IMR-90 (cell line): ENCODE measurements at regions not wholly inside any gene's neighbourhood (a gene's known extent, or its start where the extent isn't known, plus 50 kb on each side); places are given as distances from the start of the nearest gene placed in this dataset.

ENCODE experiments used
- ATAC-seq: fragments of 200-7000 bp; cut with Tn5 transposase; 2 replicates; pipeline ENCODE4 v1.9.1; 2020; ENCODE audit warnings: low read depth, mild to moderate bottlenecking, moderate library complexity
- BruUV-seq: library from RNA; stranded (reverse); fragments of 400-500 nt; replicated peaks from 2 replicates; lab custom pipeline; 2021; lab: Mats Ljungman, UMichigan
- CTCF ChIA-PET: fragments of 300-600 bp; formaldehyde crosslinking; extraction: SDS; loops from one replicate; lab custom pipeline; 2021; ENCODE audit warnings: antibody characterized with exemption; lab: Yijun Ruan, JAX
- POLR2A ChIA-PET: fragments of 300-600 bp; sonication (Branson Sonifier 250); formaldehyde crosslinking; loops from one replicate; lab custom pipeline; 2022; ENCODE audit warnings: antibody characterized with exemption; ENCODE audit not compliant: unreplicated experiment; lab: Charles Lee
- DNase-seq: peaks from one replicate; pipeline ENCODE4 v3.0.0; 2013
- H2AFZ ChIP-seq: replicated peaks from 2 replicates; pipeline ENCODE3; 2013; ENCODE audit warnings: low read length, mild to moderate bottlenecking; ENCODE audit not compliant: poor library complexity
- H2AK5ac ChIP-seq: 2 replicates; pipeline ENCODE4 v1.6.1; 2013; ENCODE audit warnings: low read depth, low read length, inconsistent platforms
- H2AK9ac ChIP-seq: replicated peaks from 2 replicates; pipeline ENCODE3; 2013; ENCODE audit warnings: mild to moderate bottlenecking, low read depth, low read length, moderate library complexity; ENCODE audit not compliant: poor library complexity
- H2BK120ac ChIP-seq: 2 replicates; pipeline ENCODE4 v1.6.1; 2013; ENCODE audit warnings: low read depth, low read length, inconsistent platforms
- H2BK15ac ChIP-seq: 3 replicates; pipeline ENCODE4 v1.6.1; 2013; ENCODE audit warnings: low read depth, low read length, inconsistent platforms
- H2BK20ac ChIP-seq: 2 replicates; pipeline ENCODE4 v1.6.1; 2013; ENCODE audit warnings: low read depth, mild to moderate bottlenecking, inconsistent platforms, low read length, moderate library complexity
- H2BK5ac ChIP-seq: 2 replicates; pipeline ENCODE4 v1.6.1; 2013; ENCODE audit warnings: mild to moderate bottlenecking, low read depth, low read length, inconsistent platforms; ENCODE audit not compliant: poor library complexity, severe bottlenecking
- H3K14ac ChIP-seq: replicated peaks from 2 replicates; pipeline ENCODE4 v1.6.1; 2013; ENCODE audit warnings: low read depth, low read length, inconsistent platforms
- H3K18ac ChIP-seq: 2 replicates; pipeline ENCODE4 v1.6.1; 2013; ENCODE audit warnings: low read depth, low read length, control low read depth
- H3K23ac ChIP-seq: 2 replicates; pipeline ENCODE4 v1.6.1; 2013; ENCODE audit warnings: low read depth, low read length, inconsistent platforms
- H3K27ac ChIP-seq: 2 replicates; pipeline ENCODE4 v1.5.1; 2013; ENCODE audit warnings: mild to moderate bottlenecking, control low read depth, low read length; ENCODE audit not compliant: insufficient read depth
- H3K27me3 ChIP-seq: 2 replicates; pipeline ENCODE4 v1.6.1; 2013; ENCODE audit warnings: low read length; ENCODE audit not compliant: control insufficient read depth, insufficient read depth
- H3K36me3 ChIP-seq: 2 replicates; pipeline ENCODE4 v1.6.1; 2013; ENCODE audit warnings: low read length, mixed read lengths; ENCODE audit not compliant: control insufficient read depth, insufficient read depth
- H3K4ac ChIP-seq: 2 replicates; pipeline ENCODE4 v1.6.1; 2013; ENCODE audit warnings: low read depth, low read length, inconsistent platforms
- H3K4me1 ChIP-seq: 2 replicates; pipeline ENCODE4 v1.6.1; 2013; ENCODE audit warnings: low read length, mixed read lengths; ENCODE audit not compliant: control insufficient read depth, insufficient read depth
- H3K4me2 ChIP-seq: 2 replicates; pipeline ENCODE4 v1.6.1; 2013; ENCODE audit warnings: low read depth, mild to moderate bottlenecking, control low read depth, low read length, moderate library complexity
- H3K4me3 ChIP-seq: 2 replicates; pipeline ENCODE4 v1.5.1; 2013; ENCODE audit warnings: low read depth, mild to moderate bottlenecking, control low read depth, low read length, moderate library complexity; ENCODE audit not compliant: insufficient read depth
- H3K56ac ChIP-seq: 2 replicates; pipeline ENCODE4 v1.6.1; 2013; ENCODE audit warnings: low read length, inconsistent platforms; ENCODE audit not compliant: insufficient read depth; ENCODE audit errors: extremely low read depth
- H3K79me1 ChIP-seq, 2 experiments: 2 replicates each; pipeline ENCODE4 v1.6.1; 2013; ENCODE audit warnings: low read length in 2 of 2, inconsistent platforms in 1 of 2, low read depth in 1 of 2
- H3K9ac ChIP-seq: 2 replicates; pipeline ENCODE4 v1.6.1; 2013; ENCODE audit warnings: low read depth, low read length, control low read depth
- H3K9me1 ChIP-seq: 2 replicates; pipeline ENCODE4 v1.6.1; 2013; ENCODE audit warnings: low read length, inconsistent platforms; ENCODE audit not compliant: insufficient read depth
- H3K9me3 ChIP-seq: 2 replicates; pipeline ENCODE4 v1.6.1; 2013; ENCODE audit warnings: low read length; ENCODE audit not compliant: control insufficient read depth, insufficient read depth
- H4K20me1 ChIP-seq: 2 replicates; pipeline ENCODE4 v1.6.1; 2013; ENCODE audit warnings: low read length, inconsistent platforms; ENCODE audit not compliant: insufficient read depth
- H4K5ac ChIP-seq: 2 replicates; pipeline ENCODE4 v1.6.1; 2013; ENCODE audit warnings: mild to moderate bottlenecking, low read depth, low read length, control low read depth
- H4K8ac ChIP-seq, 2 experiments: 2 replicates each; pipeline ENCODE4 v1.6.1; 2013; ENCODE audit warnings: low read depth in 2 of 2, low read length in 2 of 2, control low read depth in 1 of 2, inconsistent platforms in 1 of 2
- H4K91ac ChIP-seq: 2 replicates; pipeline ENCODE4 v1.6.1; 2013; ENCODE audit warnings: low read depth, low read length, inconsistent platforms; ENCODE audit not compliant: insufficient read depth
- BHLHE40 ChIP-seq: fragments of 150-350 bp; IDR thresholded peaks from 2 replicates; pipeline ENCODE4 v1.6.1; 2016; ENCODE audit warnings: mild to moderate bottlenecking, low read depth, low read length
- CEBPB ChIP-seq: IDR thresholded peaks from 2 replicates; pipeline ENCODE4 v1.6.1; 2012; ENCODE audit warnings: low read depth, low read length, improper control_type of control experiment
- CHD1 ChIP-seq: IDR thresholded peaks from 2 replicates; pipeline ENCODE4 v1.6.1; 2012; ENCODE audit warnings: low read depth, low read length, improper control_type of control experiment
- CTCF ChIP-seq: conservative IDR thresholded peaks from 2 replicates; pipeline ENCODE4 v1.5.1; 2012; ENCODE audit warnings: mild to moderate bottlenecking, low read depth, low read length, improper control_type of control experiment
- FOS ChIP-seq: fragments of 150-350 bp; IDR thresholded peaks from 2 replicates; pipeline ENCODE4 v1.6.1; 2016; ENCODE audit warnings: low read depth, low read length
- MAFK ChIP-seq: IDR thresholded peaks from 2 replicates; pipeline ENCODE4 v1.6.1; 2012; ENCODE audit warnings: low read depth, low read length, improper control_type of control experiment
- MAZ ChIP-seq: IDR thresholded peaks from 2 replicates; pipeline ENCODE4 v1.6.1; 2012; ENCODE audit warnings: low read depth, mild to moderate bottlenecking, low read length, improper control_type of control experiment, moderate library complexity, borderline replicate concordance
- MXI1 ChIP-seq: IDR thresholded peaks from 2 replicates; pipeline ENCODE4 v1.6.1; 2012; ENCODE audit warnings: low read depth, mild to moderate bottlenecking, low read length, moderate library complexity, borderline replicate concordance
- NFE2L2 ChIP-seq: fragments of 150-350 bp; IDR thresholded peaks from 2 replicates; pipeline ENCODE4 v1.6.1; 2016; ENCODE audit warnings: low read depth, mild to moderate bottlenecking, low read length
- POLR2A ChIP-seq: IDR thresholded peaks from 2 replicates; pipeline ENCODE4 v1.6.1; 2012; ENCODE audit warnings: mild to moderate bottlenecking, low read depth, low read length
- RAD21 ChIP-seq: IDR thresholded peaks from 2 replicates; pipeline ENCODE4 v1.6.1; 2012; ENCODE audit warnings: low read length, improper control_type of control experiment
- RCOR1 ChIP-seq: IDR thresholded peaks from 2 replicates; pipeline ENCODE4 v1.6.1; 2012; ENCODE audit warnings: mild to moderate bottlenecking, low read length, improper control_type of control experiment; ENCODE audit not compliant: insufficient replicate concordance
- RFX5 ChIP-seq: IDR thresholded peaks from 2 replicates; pipeline ENCODE4 v1.8.0; 2012; ENCODE audit warnings: low read depth, mild to moderate bottlenecking, low read length, moderate library complexity
- SMC3 ChIP-seq: fragments of 150-350 bp; IDR thresholded peaks from 2 replicates; pipeline ENCODE4 v1.6.1; 2016; ENCODE audit warnings: low read depth, mild to moderate bottlenecking, antibody characterized with exemption, low read length, moderate library complexity
- USF2 ChIP-seq: fragments of 150-350 bp; IDR thresholded peaks from 2 replicates; pipeline ENCODE4 v1.6.1; 2017; ENCODE audit warnings: mild to moderate bottlenecking, antibody characterized with exemption, low read length, low read depth
- whole genome bisulfite sequencing, 2 experiments: methylation state at CpG; one replicate each; pipeline versions ENCODE4 v1.1.5 to v1.1.7; 2013; ENCODE audit warnings: missing lambda C conversion rate in 2 of 2; ENCODE audit not compliant: insufficient read length in 1 of 2; ENCODE audit errors: extremely low coverage in 2 of 2; 5-methylcytosine and 5-hydroxymethylcytosine counted together
- dilution Hi-C: fragments of 300-500 bp; cut with HindIII; formaldehyde crosslinking; loops from one replicate; pipeline ENCODE4 v1.14.3; 2018; ENCODE audit warnings: low sequenced_read_pairs; ENCODE audit not compliant: unreplicated experiment
- in situ Hi-C: fragments of 300-500 bp; cut with MboI; formaldehyde crosslinking; loops from 3 replicates; pipeline ENCODE4 v1.14.3; 2019; ENCODE audit warnings: low sequenced_read_pairs, inconsistent platforms, mixed read lengths
- intact Hi-C: fragments of 100-400 bp; cut with micrococcal nuclease; formaldehyde crosslinking; loops from 2 replicates; pipeline ENCODE4 v1.10.0; 2022
- TF ChIP-seq, protein P1 (sequence below): fragments of 150-350 bp; IDR thresholded peaks from 2 replicates; pipeline ENCODE4 v1.6.1; 2016; ENCODE audit warnings: low read depth, mild to moderate bottlenecking, low read length, moderate library complexity, borderline replicate concordance

DNA sequence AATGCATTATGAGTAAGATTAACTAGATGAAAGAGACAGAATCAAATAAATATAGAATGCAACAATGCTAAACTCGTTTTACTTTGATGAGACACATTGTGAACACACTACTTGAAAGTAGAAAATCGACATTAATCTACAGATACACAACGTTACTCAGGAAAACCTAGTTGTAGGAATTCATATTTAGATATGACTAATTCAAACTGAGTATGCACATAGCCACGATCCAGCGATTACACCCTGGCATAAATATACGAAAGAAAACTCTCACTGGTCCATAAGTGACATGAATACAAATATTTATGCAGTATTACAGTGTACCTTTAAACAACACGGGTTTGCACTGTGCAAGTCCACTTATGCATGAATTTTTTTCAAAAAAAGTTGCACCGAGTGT is 485.6 kb downstream of the TMX3 start:
- Histone ChIP-seq H3K4me3 (no peak overlapping the region), H4K91ac (no peak overlapping the region), H3K9me3 (no peaks in the 10 kb centered on the region), H3K27me3 (no peaks in the 10 kb centered on the region), H3K14ac (no peak overlapping the region), H2BK20ac (no peak overlapping the region), H3K4me1 (no peaks in the 10 kb centered on the region), H3K36me3 (no peaks in the 10 kb centered on the region), H2BK5ac (no peak overlapping the region), H2AK9ac (no peak overlapping the region), H3K27ac (no peak overlapping the region), H4K8ac (no peak overlapping the region; a peak in 1 of 4 replicates), H2AFZ (no peak overlapping the region), H3K18ac (no peak overlapping the region), H3K56ac (no peak overlapping the region), H3K9ac (no peak overlapping the region), H4K20me1 (no peaks in the 10 kb centered on the region), H3K79me1 (no peaks in the 10 kb centered on the region), H3K4me2 (no peak overlapping the region), H2AK5ac (no peak overlapping the region), H2BK15ac (no peak overlapping the region), H3K4ac (no peak overlapping the region), H4K5ac (no peak overlapping the region), H2BK120ac (no peak overlapping the region), H3K9me1 (no peaks in the 10 kb centered on the region), H3K23ac (no peak overlapping the region)
- ChIA-PET POLR2A (no interaction called here), CTCF (no interaction called here)
- TF ChIP-seq RAD21 = no peak
- TF ChIP-seq MXI1 = no peak
- no peak for TF ChIP-seq BHLHE40
- TF ChIP-seq NFE2L2 = no peak
- no peak for TF ChIP-seq SMC3
- no peak for TF ChIP-seq USF2
- TF ChIP-seq MAZ = no peak
- no peak for TF ChIP-seq MAFK
- no peak for TF ChIP-seq RCOR1
- TF ChIP-seq, protein P1, sequence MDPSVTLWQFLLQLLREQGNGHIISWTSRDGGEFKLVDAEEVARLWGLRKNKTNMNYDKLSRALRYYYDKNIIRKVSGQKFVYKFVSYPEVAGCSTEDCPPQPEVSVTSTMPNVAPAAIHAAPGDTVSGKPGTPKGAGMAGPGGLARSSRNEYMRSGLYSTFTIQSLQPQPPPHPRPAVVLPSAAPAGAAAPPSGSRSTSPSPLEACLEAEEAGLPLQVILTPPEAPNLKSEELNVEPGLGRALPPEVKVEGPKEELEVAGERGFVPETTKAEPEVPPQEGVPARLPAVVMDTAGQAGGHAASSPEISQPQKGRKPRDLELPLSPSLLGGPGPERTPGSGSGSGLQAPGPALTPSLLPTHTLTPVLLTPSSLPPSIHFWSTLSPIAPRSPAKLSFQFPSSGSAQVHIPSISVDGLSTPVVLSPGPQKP = no peak
- TF ChIP-seq CTCF = no peak
- TF ChIP-seq RFX5 = no peak
- TF ChIP-seq FOS = no peak
- no peak for TF ChIP-seq CEBPB
- no peak for TF ChIP-seq POLR2A
- no peak for TF ChIP-seq CHD1
- ATAC-seq (no peak), DNase-seq (no peak)
- 80% methylated on average over 2 of the region's 8 CpGs; no CpG with 5 or more reads in 1 of the 2 experiments for WGBS, 2 experiments
- no TSS peak for BruUV-seq
- dilution Hi-C loops (no loop called here), intact Hi-C loops (no loop called here), in situ Hi-C loops (no loop called here)
